HepG2 (cell line): ENCODE measurements at regions not wholly inside any gene's neighbourhood (a gene's known extent, or its start where the extent isn't known, plus 50 kb on each side); places are given as distances from the start of the nearest gene placed in this dataset.

ENCODE experiments used
- ATAC-seq: fragments of 200-7000 bp; cut with Tn5 transposase; 3 replicates; pipeline ENCODE4 v1.9.1; 2020; ENCODE audit warnings: mild to moderate bottlenecking, moderate library complexity
- BruUV-seq: library from RNA; stranded (reverse); fragments of 400-500 nt; replicated peaks from 2 replicates; lab custom pipeline; 2021; lab: Mats Ljungman, UMichigan
- CTCF ChIA-PET: fragments of 300-600 bp; formaldehyde crosslinking; extraction: SDS; loops from one replicate; lab custom pipeline; 2021; ENCODE audit warnings: low total read pairs, inconsistent platforms, low intra/inter-chr PET ratio; lab: Yijun Ruan, JAX
- POLR2A ChIA-PET: fragments of 350-600 bp; sonication (Branson Sonifier 250); formaldehyde crosslinking; loops from one replicate; lab custom pipeline; 2020; ENCODE audit warnings: antibody characterized with exemption, inconsistent platforms; lab: Yijun Ruan, JAX
- DNase-seq: peaks from one replicate; pipeline ENCODE4 v3.0.0-alpha.2; 2015; ENCODE audit warnings: low spot score
- FAIRE-seq: peaks from 3 replicates; lab custom pipeline; 2011; peaks lifted over from hg19 to GRCh38; lab: Jason Lieb, UNC
- H2AFZ ChIP-seq: one replicate; pipeline ENCODE4 v1.6.1; 2011; ENCODE audit warnings: low read length, inconsistent platforms
- H3K27ac ChIP-seq: fragments of 300-600 bp; 3 replicates; pipeline ENCODE4 v1.8.0; 2011; ENCODE audit warnings: mixed run types, mild to moderate bottlenecking, mixed read lengths, low read length, inconsistent platforms; ENCODE audit not compliant: insufficient read depth; ENCODE audit errors: extremely low read length
- H3K27me3 ChIP-seq, 2 experiments: fragments of 200-600 bp in 1 of 2; 2 replicates in 1 of 2; 3 replicates in 1 of 2; pipeline versions ENCODE4 v1.6.0 to v1.8.0; 2011; ENCODE audit warnings: low read length in 2 of 2, mild to moderate bottlenecking in 2 of 2, moderate library complexity in 2 of 2, inconsistent platforms in 1 of 2; ENCODE audit not compliant: insufficient read depth in 2 of 2, control insufficient read depth in 1 of 2
- H3K36me3 ChIP-seq, 2 experiments: fragments of 200-600 bp in 1 of 2; replicated peaks in 1 of 2; 2 replicates in 1 of 2; 3 replicates in 1 of 2; pipeline versions ENCODE4 v1.5.1 to v1.8.0; 2011; ENCODE audit warnings: low read length in 2 of 2, inconsistent platforms in 1 of 2; ENCODE audit not compliant: insufficient read depth in 2 of 2, control insufficient read depth in 1 of 2
- H3K4me1 ChIP-seq: 2 replicates; pipeline ENCODE4 v1.5.1; 2012; ENCODE audit warnings: low read length, inconsistent platforms; ENCODE audit not compliant: insufficient read depth
- H3K4me2 ChIP-seq: 2 replicates; pipeline ENCODE4 v1.6.0; 2011; ENCODE audit warnings: low read depth, low read length, inconsistent platforms
- H3K4me3 ChIP-seq, 3 experiments: fragments of 200-600 bp in 1 of 3; sonication (generic), shearing (Covaris generic) in 1 of 3; replicated peaks in 1 of 3; 2 replicates each; pipeline ENCODE4 v1.5.1; 2011 to 2016; ENCODE audit warnings: low read length in 3 of 3, inconsistent platforms in 2 of 3, low read depth in 2 of 3, mild to moderate bottlenecking in 2 of 3, control low read depth in 1 of 3, mixed read lengths in 1 of 3; ENCODE audit not compliant: insufficient read depth in 1 of 3
- H3K79me2 ChIP-seq: one replicate; pipeline ENCODE4 v1.6.1; 2011; ENCODE audit warnings: low read length, inconsistent platforms; ENCODE audit not compliant: insufficient read depth
- H3K9ac ChIP-seq: 2 replicates; pipeline ENCODE4 v1.6.0; 2011; ENCODE audit warnings: mild to moderate bottlenecking, low read depth, low read length, inconsistent platforms; ENCODE audit not compliant: insufficient read depth
- H3K9me3 ChIP-seq: 2 replicates; pipeline ENCODE4 v1.5.1; 2012; ENCODE audit warnings: mild to moderate bottlenecking, low read length
- H4K20me1 ChIP-seq: 2 replicates; pipeline ENCODE4 v1.6.0; 2011; ENCODE audit warnings: inconsistent platforms, mild to moderate bottlenecking, low read length, moderate library complexity; ENCODE audit not compliant: insufficient read depth
- CHD4 ChIP-seq: fragments of 200-600 bp; sonication (generic); IDR thresholded peaks from 2 replicates; pipeline ENCODE4 v1.7.0; 2017; ENCODE audit warnings: mild to moderate bottlenecking, low read length, borderline replicate concordance
- DPF2 ChIP-seq: sonication (generic); formaldehyde crosslinking; IDR thresholded peaks from 2 replicates; pipeline ENCODE4 v1.4.0; 2020; ENCODE audit warnings: mild to moderate bottlenecking, low read depth, missing genetic modification reagents, borderline replicate concordance
- MAFF ChIP-seq: IDR thresholded peaks from 2 replicates; pipeline ENCODE4 v1.6.1; 2011; ENCODE audit warnings: low read depth, low read length, improper control_type of control experiment
- MAFK ChIP-seq, 2 experiments: IDR thresholded peaks in 1 of 2; conservative IDR thresholded peaks in 1 of 2; 2 replicates each; pipeline ENCODE4 v1.6.1; 2011; ENCODE audit warnings: improper control_type of control experiment in 2 of 2, low read length in 2 of 2
- MBD4 ChIP-seq: IDR thresholded peaks from 2 replicates; pipeline ENCODE4 v1.6.1; 2012; ENCODE audit warnings: low read length, inconsistent platforms, borderline replicate concordance
- NFE2L2 ChIP-seq: fragments of 150-350 bp; IDR thresholded peaks from 2 replicates; pipeline ENCODE4 v1.6.1; 2014; ENCODE audit warnings: low read length
- RBM39 ChIP-seq: fragments of 200-400 bp; formaldehyde crosslinking; IDR thresholded peaks from one replicate; pipeline ENCODE4 v1.6.1; 2018; ENCODE audit warnings: antibody characterized with exemption, mild to moderate bottlenecking, low read depth, low read length; ENCODE audit not compliant: poor library complexity, severe bottlenecking
- SALL2 ChIP-seq: sonication (generic); formaldehyde crosslinking; IDR thresholded peaks from 2 replicates; pipeline ENCODE4 v1.8.1; 2023; ENCODE audit warnings: mild to moderate bottlenecking, missing genetic modification reagents, inconsistent platforms
- SIN3A ChIP-seq: IDR thresholded peaks from 2 replicates; pipeline ENCODE4 v1.6.1; 2011; ENCODE audit warnings: low read depth, mild to moderate bottlenecking, control low read depth, low read length, borderline replicate concordance
- SPEN ChIP-seq: sonication (generic); formaldehyde crosslinking; IDR thresholded peaks from 2 replicates; pipeline ENCODE4 v1.5.1; 2020; ENCODE audit warnings: low read depth, mild to moderate bottlenecking, missing genetic modification reagents
- TAF1 ChIP-seq: sonication (generic); formaldehyde crosslinking; IDR thresholded peaks from 2 replicates; pipeline ENCODE4 v1.4.0; 2020; ENCODE audit warnings: missing genetic modification reagents
- ZHX1 ChIP-seq: sonication (generic); formaldehyde crosslinking; IDR thresholded peaks from 2 replicates; pipeline ENCODE4 v1.8.1; 2022; ENCODE audit warnings: low read depth, mild to moderate bottlenecking, missing genetic modification reagents
- ZNF580 ChIP-seq: IDR thresholded peaks from 2 replicates; pipeline ENCODE4 v1.6.1; 2016; ENCODE audit warnings: low read depth, borderline replicate concordance
- ZNF598 ChIP-seq: sonication (generic); formaldehyde crosslinking; IDR thresholded peaks from 2 replicates; pipeline ENCODE4 v1.5.1; 2020; ENCODE audit warnings: mild to moderate bottlenecking, missing genetic modification reagents, borderline replicate concordance
- ZNF678 ChIP-seq: sonication (generic); formaldehyde crosslinking; IDR thresholded peaks from 2 replicates; pipeline ENCODE4 v1.4.0; 2020; ENCODE audit warnings: mild to moderate bottlenecking, missing genetic modification reagents
- WGBS: methylation state at CpG from one replicate; pipeline ENCODE4 v1.1.6; 2017; ENCODE audit warnings: low lambda C conversion rate; 5-methylcytosine and 5-hydroxymethylcytosine counted together
- in situ Hi-C: cut with HindIII; loops from 2 replicates; pipeline ENCODE4 v1.10.0; 2017; ENCODE audit warnings: low pct_unique_long_range_greater_than_20kb; ENCODE audit not compliant: extremely low pct_ligation_motif_present
- intact Hi-C: fragments of 100-400 bp; cut with micrococcal nuclease; formaldehyde crosslinking; loops from one replicate; pipeline ENCODE4 v1.10.0; 2022; ENCODE audit not compliant: unreplicated experiment
- TF ChIP-seq, protein P1 (sequence below): sonication (generic); formaldehyde crosslinking; IDR thresholded peaks from 2 replicates; pipeline ENCODE4 v1.4.0; 2020; ENCODE audit warnings: missing genetic modification reagents, borderline replicate concordance

GRCh38 chr3:35413483-35413882, 225.8 kb upstream of the ARPP21 start:
- ChIA-PET CTCF (no interaction called here), POLR2A (no interaction called here)
- Histone ChIP-seq H3K4me3 (no peak overlapping the region), H3K4me1 (no peaks in the 10 kb centered on the region), H3K9ac (no peak overlapping the region), H3K4me2 (no peak overlapping the region), H3K9me3 (peaks cover 27% of the 10 kb centered on the region), H2AFZ (no peak overlapping the region), H3K79me2 (no peaks in the 10 kb centered on the region), H3K27me3 (no peaks in the 10 kb centered on the region), H3K36me3 (no peaks in the 10 kb centered on the region), H3K27ac (no peak overlapping the region), H4K20me1 (no peaks in the 10 kb centered on the region)
- in situ Hi-C loops (no loop called here), intact Hi-C loops (no loop called here)
- no peak for DNase-seq
- no peak for TF ChIP-seq MBD4
- TF ChIP-seq MAFF, result peak; percentile 57
- peak; percentile 20 to 75; a peak in 2 of 4 replicates for TF ChIP-seq MAFK (conservative IDR thresholded peaks at IDR 0.05 in 1 of 2, IDR thresholded peaks at IDR 0.05 in 1 of 2; ENCODE audit: low read length in 2 of 2)
- TF ChIP-seq NFE2L2, result 0 out of 2 replicates have a peak, but pooled peaks have one; percentile 9
- no peak for TF ChIP-seq ZNF598 (CRISPR knock-in tag)
- ATAC-seq, result no peak
- no peak for FAIRE-seq
- BruUV-seq, result no TSS peak
- WGBS, result 0% methylated on average over 1 of the region's 1 CpG

- H3K4me2 ChIP-seq, result no peak overlapping the region
- no peaks in the 10 kb centered on the region for H3K36me3 ChIP-seq
- DNase-seq, result no peak
- no peak for ATAC-seq
- no peak for FAIRE-seq
- in situ Hi-C loops, result no loop called here
- no peak overlapping the region for H3K4me3 ChIP-seq
- WGBS, result 2% methylated on average over 2 of the region's 2 CpGs
- no peaks in the 10 kb centered on the region for H4K20me1 ChIP-seq
- no peaks in the 10 kb centered on the region for H3K4me1 ChIP-seq
- POLR2A ChIA-PET, result no interaction called here
- no peak overlapping the region for H3K9ac ChIP-seq
- CTCF ChIA-PET, result no interaction called here
- H3K9me3 ChIP-seq, result peaks cover 28% of the 10 kb centered on the region
- H3K27ac ChIP-seq, result no peak overlapping the region
- BruUV-seq, result no TSS peak
- H2AFZ ChIP-seq, result no peak overlapping the region
- no peaks in the 10 kb centered on the region; a peak in 1 of 5 replicates for H3K27me3 ChIP-seq
- no peaks in the 10 kb centered on the region for H3K79me2 ChIP-seq
- intact Hi-C loops, result no loop called here
- no peak for TF ChIP-seq ZNF580 (CRISPR knock-in tag)
- no peak for TF ChIP-seq ZNF678 (CRISPR knock-in tag)
- no peak for TF ChIP-seq CHD4
- no peak for TF ChIP-seq SALL2 (CRISPR knock-in tag)
- no peak for TF ChIP-seq DPF2 (CRISPR knock-in tag)
- no peak for TF ChIP-seq TAF1
- TF ChIP-seq SIN3A, result no peak
- no peak for TF ChIP-seq RBM39
- no peak for TF ChIP-seq SPEN (CRISPR knock-in tag)
- TF ChIP-seq ZHX1 (CRISPR knock-in tag), result no peak
- TF ChIP-seq, protein P1, sequence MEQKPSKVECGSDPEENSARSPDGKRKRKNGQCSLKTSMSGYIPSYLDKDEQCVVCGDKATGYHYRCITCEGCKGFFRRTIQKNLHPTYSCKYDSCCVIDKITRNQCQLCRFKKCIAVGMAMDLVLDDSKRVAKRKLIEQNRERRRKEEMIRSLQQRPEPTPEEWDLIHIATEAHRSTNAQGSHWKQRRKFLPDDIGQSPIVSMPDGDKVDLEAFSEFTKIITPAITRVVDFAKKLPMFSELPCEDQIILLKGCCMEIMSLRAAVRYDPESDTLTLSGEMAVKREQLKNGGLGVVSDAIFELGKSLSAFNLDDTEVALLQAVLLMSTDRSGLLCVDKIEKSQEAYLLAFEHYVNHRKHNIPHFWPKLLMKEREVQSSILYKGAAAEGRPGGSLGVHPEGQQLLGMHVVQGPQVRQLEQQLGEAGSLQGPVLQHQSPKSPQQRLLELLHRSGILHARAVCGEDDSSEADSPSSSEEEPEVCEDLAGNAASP (CRISPR knock-in tag), result no peak
Observed at GRCh38 chr3:35417080-35417479, 222.2 kb upstream of the ARPP21 start.
